HEK293 (cell line): ENCODE measurements at regions not wholly inside any gene's neighbourhood (a gene's known extent, or its start where the extent isn't known, plus 50 kb on each side); places are given as distances from the start of the nearest gene placed in this dataset.

Source experiments
- CTCF ChIP-seq: fragments of 450-650 bp; formaldehyde crosslinking; IDR thresholded peaks from 2 replicates; pipeline ENCODE4 v1.5.1; 2016; ENCODE audit warnings: missing biosample characterization, missing genetic modification characterization
- PRDM1 ChIP-seq: fragments of 450-650 bp; formaldehyde crosslinking; IDR thresholded peaks from 2 replicates; pipeline ENCODE4; 2016; ENCODE audit warnings: missing biosample characterization, missing genetic modification characterization
- PRDM6 ChIP-seq: fragments of 450-650 bp; formaldehyde crosslinking; IDR thresholded peaks from 2 replicates; pipeline ENCODE4 v1.5.1; 2017; ENCODE audit warnings: missing biosample characterization, missing genetic modification characterization
- ZBTB49 ChIP-seq: fragments of 450-650 bp; formaldehyde crosslinking; IDR thresholded peaks from 2 replicates; pipeline ENCODE4 v1.5.1; 2016; ENCODE audit warnings: missing biosample characterization, missing genetic modification characterization, low read depth
- ZNF274 ChIP-seq, 2 experiments: fragments of 200-500 bp in 1 of 2; fragments of 450-650 bp in 1 of 2; sonication (Bioruptor generic) in 1 of 2; formaldehyde crosslinking in 1 of 2; IDR thresholded peaks; 2 replicates each; pipeline versions ENCODE4 v1.5.1 to v1.6.1; 2014 to 2016; ENCODE audit warnings: borderline replicate concordance in 1 of 2, inconsistent platforms in 1 of 2, low read length in 1 of 2, missing biosample characterization in 1 of 2, missing genetic modification characterization in 1 of 2
- ZNF629 ChIP-seq: fragments of 450-650 bp; formaldehyde crosslinking; IDR thresholded peaks from 2 replicates; pipeline ENCODE4 v1.5.1; 2017; ENCODE audit warnings: missing biosample characterization, missing genetic modification characterization
- TF ChIP-seq, protein P1 (sequence below): fragments of 450-650 bp; formaldehyde crosslinking; IDR thresholded peaks from 2 replicates; pipeline ENCODE4 v1.5.1; 2016; ENCODE audit warnings: missing biosample characterization, missing genetic modification characterization, low read depth

DNA sequence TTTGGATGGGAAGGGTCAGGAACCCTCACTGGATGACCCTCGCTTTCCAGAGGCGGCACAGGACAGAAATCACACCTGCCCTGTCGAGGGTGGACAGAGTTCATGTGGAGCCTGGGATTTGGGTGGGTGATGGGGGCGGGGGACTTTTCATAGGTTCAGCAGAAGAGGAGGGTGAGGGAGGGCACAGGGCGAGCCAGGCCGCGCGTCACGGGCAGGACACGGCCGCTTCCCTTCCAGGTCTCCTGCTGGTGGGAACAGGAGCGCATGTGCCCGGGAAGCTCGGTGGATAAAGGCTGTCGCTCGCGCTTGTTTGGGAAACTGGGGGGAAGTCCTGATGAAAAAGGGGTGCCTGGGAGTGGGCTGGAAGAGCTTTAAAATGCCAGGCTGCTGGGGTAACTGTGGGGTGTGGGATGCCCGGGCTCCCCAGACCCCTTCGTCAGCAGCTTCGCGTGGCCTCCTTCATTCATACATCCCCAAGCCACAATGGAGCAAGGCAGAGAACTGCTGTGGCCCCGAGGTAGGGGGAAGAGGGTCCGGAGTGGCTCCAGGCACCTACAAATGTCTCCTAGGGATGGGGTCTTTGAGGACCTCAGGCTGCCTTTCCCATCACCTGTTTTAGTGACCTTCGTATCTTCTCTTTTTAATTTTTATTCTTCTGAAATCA, 102.2 kb downstream of the DACT2 start:
- TF ChIP-seq CTCF (tag by site-specific recombination) (no peak), ZNF629 (tag by site-specific recombination) (no peak), PRDM1 (tag by site-specific recombination) (no peak), ZNF274 (IDR thresholded peaks at IDR 0.05; ENCODE audit: low read length) (no peak), ZNF274 (tag by site-specific recombination; IDR thresholded peaks at IDR 0.05; ENCODE audit: borderline replicate concordance) (no peak), PRDM6 (no peak), ZBTB49 (no peak)
- TF ChIP-seq, protein P1, sequence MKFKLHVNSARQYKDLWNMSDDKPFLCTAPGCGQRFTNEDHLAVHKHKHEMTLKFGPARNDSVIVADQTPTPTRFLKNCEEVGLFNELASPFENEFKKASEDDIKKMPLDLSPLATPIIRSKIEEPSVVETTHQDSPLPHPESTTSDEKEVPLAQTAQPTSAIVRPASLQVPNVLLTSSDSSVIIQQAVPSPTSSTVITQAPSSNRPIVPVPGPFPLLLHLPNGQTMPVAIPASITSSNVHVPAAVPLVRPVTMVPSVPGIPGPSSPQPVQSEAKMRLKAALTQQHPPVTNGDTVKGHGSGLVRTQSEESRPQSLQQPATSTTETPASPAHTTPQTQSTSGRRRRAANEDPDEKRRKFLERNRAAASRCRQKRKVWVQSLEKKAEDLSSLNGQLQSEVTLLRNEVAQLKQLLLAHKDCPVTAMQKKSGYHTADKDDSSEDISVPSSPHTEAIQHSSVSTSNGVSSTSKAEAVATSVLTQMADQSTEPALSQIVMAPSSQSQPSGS: no peak
